ENCODE measurements at regions not wholly inside any gene's neighbourhood (a gene's known extent, or its start where the extent isn't known, plus 50 kb on each side); places are given as distances from the start of the nearest gene placed in this dataset.

DNA sequence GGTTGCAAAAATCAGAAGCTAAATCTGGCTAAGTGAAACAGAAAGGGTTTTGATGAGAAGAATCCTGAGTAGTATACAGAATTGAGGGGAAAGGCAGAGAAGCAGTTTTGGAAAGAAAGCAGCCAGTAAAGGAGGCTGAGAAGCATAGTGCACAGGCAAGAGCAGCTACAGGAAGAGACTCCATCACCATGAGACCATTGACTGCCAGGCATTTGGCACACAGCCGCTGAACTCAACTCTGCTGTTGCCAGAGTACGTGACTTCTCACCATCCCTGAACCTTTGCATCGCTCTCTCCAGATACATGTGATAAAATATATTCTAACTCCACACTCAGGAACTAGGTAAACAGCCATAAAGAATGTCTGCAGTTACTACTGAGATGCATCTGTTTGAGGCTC is 128.3 kb upstream of the C1orf21 start:
- TF ChIP-seq, protein P1, sequence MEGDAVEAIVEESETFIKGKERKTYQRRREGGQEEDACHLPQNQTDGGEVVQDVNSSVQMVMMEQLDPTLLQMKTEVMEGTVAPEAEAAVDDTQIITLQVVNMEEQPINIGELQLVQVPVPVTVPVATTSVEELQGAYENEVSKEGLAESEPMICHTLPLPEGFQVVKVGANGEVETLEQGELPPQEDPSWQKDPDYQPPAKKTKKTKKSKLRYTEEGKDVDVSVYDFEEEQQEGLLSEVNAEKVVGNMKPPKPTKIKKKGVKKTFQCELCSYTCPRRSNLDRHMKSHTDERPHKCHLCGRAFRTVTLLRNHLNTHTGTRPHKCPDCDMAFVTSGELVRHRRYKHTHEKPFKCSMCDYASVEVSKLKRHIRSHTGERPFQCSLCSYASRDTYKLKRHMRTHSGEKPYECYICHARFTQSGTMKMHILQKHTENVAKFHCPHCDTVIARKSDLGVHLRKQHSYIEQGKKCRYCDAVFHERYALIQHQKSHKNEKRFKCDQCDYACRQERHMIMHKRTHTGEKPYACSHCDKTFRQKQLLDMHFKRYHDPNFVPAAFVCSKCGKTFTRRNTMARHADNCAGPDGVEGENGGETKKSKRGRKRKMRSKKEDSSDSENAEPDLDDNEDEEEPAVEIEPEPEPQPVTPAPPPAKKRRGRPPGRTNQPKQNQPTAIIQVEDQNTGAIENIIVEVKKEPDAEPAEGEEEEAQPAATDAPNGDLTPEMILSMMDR (conservative IDR thresholded peaks at IDR 0.05), result no peak
- no peak for TF ChIP-seq ZFX (IDR thresholded peaks at IDR 0.05)

Measured in C4-2B (cell line).